B cell (primary cell): ENCODE measurements at regions not wholly inside any gene's neighbourhood (a gene's known extent, or its start where the extent isn't known, plus 50 kb on each side); places are given as distances from the start of the nearest gene placed in this dataset.

Experiments
- EZH2 ChIP-seq: IDR thresholded peaks from 2 replicates; pipeline ENCODE4 v1.6.1; 2012; ENCODE audit warnings: borderline replicate concordance, low read depth, mild to moderate bottlenecking, moderate library complexity, low read length; ENCODE audit not compliant: insufficient read depth, poor library complexity, severe bottlenecking
- TF ChIP-seq, protein P1 (sequence below): fragments of 200-600 bp; IDR thresholded peaks from one replicate; pipeline ENCODE4 v1.8.0; 2022; ENCODE audit warnings: antibody characterized with exemption, mild to moderate bottlenecking

DNA sequence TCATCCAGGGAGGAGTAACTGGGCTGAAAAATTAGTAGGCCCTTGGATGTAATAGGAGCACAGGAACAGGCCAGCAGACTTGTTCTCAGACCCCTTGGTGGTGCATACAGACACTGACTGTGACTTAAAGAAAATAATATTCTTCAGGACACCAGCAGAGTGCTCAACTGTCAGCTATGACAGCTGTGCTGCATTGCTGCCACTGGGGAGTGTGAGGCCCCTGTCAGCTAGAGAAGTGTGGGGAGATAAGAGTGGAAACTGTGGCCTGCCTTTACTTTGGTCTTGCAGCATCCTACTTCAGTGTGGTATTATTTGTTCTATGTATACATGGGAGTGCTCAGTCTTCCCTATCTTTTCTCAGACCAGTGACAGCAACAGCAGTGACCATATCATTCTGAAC lies 203.2 kb upstream of the KDM5D start:
- TF ChIP-seq, protein P1, sequence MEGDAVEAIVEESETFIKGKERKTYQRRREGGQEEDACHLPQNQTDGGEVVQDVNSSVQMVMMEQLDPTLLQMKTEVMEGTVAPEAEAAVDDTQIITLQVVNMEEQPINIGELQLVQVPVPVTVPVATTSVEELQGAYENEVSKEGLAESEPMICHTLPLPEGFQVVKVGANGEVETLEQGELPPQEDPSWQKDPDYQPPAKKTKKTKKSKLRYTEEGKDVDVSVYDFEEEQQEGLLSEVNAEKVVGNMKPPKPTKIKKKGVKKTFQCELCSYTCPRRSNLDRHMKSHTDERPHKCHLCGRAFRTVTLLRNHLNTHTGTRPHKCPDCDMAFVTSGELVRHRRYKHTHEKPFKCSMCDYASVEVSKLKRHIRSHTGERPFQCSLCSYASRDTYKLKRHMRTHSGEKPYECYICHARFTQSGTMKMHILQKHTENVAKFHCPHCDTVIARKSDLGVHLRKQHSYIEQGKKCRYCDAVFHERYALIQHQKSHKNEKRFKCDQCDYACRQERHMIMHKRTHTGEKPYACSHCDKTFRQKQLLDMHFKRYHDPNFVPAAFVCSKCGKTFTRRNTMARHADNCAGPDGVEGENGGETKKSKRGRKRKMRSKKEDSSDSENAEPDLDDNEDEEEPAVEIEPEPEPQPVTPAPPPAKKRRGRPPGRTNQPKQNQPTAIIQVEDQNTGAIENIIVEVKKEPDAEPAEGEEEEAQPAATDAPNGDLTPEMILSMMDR, result no peak
- TF ChIP-seq EZH2, result no peak
